ENCODE measurements at regions not wholly inside any gene's neighbourhood (a gene's known extent, or its start where the extent isn't known, plus 50 kb on each side); places are given as distances from the start of the nearest gene placed in this dataset.

- intact Hi-C loops (cut with DNase I, micrococcal nuclease): no loop called here
- no peak for TF ChIP-seq CTCF (IDR thresholded peaks at IDR 0.05)
- peak; percentile 29 for ATAC-seq
- Histone ChIP-seq H3K36me3 (ENCODE audit: low read depth) (no peaks in the 10 kb centered on the region), H3K4me1 (ENCODE audit: low read depth) (no peaks in the 10 kb centered on the region), H3K9me3 (no peaks in the 10 kb centered on the region), H3K4me3 (no peak overlapping the region)
- peak in 1 of 3 donors; percentile 14 for DNase-seq
Measured at GRCh38 chr4:158051401-158052235, 121.2 kb downstream of the GASK1B start.

- no peak for ATAC-seq
- intact Hi-C loops (cut with DNase I, micrococcal nuclease): no loop called here
- Histone ChIP-seq H3K4me3 (no peak overlapping the region), H3K4me1 (ENCODE audit: low read depth) (no peaks in the 10 kb centered on the region), H3K9me3 (no peaks in the 10 kb centered on the region), H3K36me3 (ENCODE audit: low read depth) (no peaks in the 10 kb centered on the region)
- no peak for TF ChIP-seq CTCF (IDR thresholded peaks at IDR 0.05)
- DNase-seq: no peak
Measured at GRCh38 chr4:158050942-158051341, 121.9 kb downstream of the GASK1B start.

- H3K4me3 ChIP-seq: no peak overlapping the region
- H3K9me3 ChIP-seq: no peaks in the 10 kb centered on the region
- DNase-seq (no peak), ATAC-seq (no peak)
- no peaks in the 10 kb centered on the region for H3K4me1 ChIP-seq (ENCODE audit: low read depth)
- no peaks in the 10 kb centered on the region for H3K36me3 ChIP-seq (ENCODE audit: low read depth)
- intact Hi-C loops (cut with DNase I, micrococcal nuclease): no loop called here
- TF ChIP-seq CTCF (IDR thresholded peaks at IDR 0.05): no peak
Measured at GRCh38 chr4:158046345-158046744, 126.5 kb downstream of the GASK1B start.

GRCh38 chr4:158043971-158044618, 128.7 kb downstream of the GASK1B start:
- Histone ChIP-seq H3K9me3 (peaks cover under 1% of the 10 kb centered on the region), H3K4me3 (no peak overlapping the region), H3K4me1 (ENCODE audit: low read depth) (no peaks in the 10 kb centered on the region), H3K36me3 (ENCODE audit: low read depth) (no peaks in the 10 kb centered on the region)
- intact Hi-C loops (cut with DNase I, micrococcal nuclease): no loop called here
- ATAC-seq (no peak), DNase-seq (no peak)
- no peak for TF ChIP-seq CTCF (IDR thresholded peaks at IDR 0.05)

GRCh38 chr4:158042591-158043030, 130.2 kb downstream of the GASK1B start:
- no peak for TF ChIP-seq CTCF (IDR thresholded peaks at IDR 0.05)
- Histone ChIP-seq H3K4me3 (no peak overlapping the region), H3K9me3 (peaks cover 8% of the 10 kb centered on the region), H3K36me3 (ENCODE audit: low read depth) (no peaks in the 10 kb centered on the region), H3K4me1 (ENCODE audit: low read depth) (no peaks in the 10 kb centered on the region)
- no peak for DNase-seq
- intact Hi-C loops (cut with DNase I, micrococcal nuclease): no loop called here
- no peak for ATAC-seq

Data from mucosa of descending colon (tissue), 3 donors.